ENCODE measurements at regions not wholly inside any gene's neighbourhood (a gene's known extent, or its start where the extent isn't known, plus 50 kb on each side); places are given as distances from the start of the nearest gene placed in this dataset.

GRCh38 chr2:144253743-144254142, 266.2 kb downstream of the ZEB2 start:
- Histone ChIP-seq H3K9me3 (replicated peaks; ENCODE audit: control insufficient read depth, insufficient read depth, low read depth, low read length) (peaks cover 17% of the 10 kb centered on the region), H3K4me3 (no peak overlapping the region), H3K9me1 (ENCODE audit: control insufficient read depth, insufficient read depth, low read length) (no peaks in the 10 kb centered on the region), H3K4me1 (replicated peaks in 1 of 2; ENCODE audit: control insufficient read depth in 2 of 2, insufficient read depth in 2 of 2, low read length in 2 of 2) (no peaks in the 10 kb centered on the region), H3K9ac (ENCODE audit: insufficient read depth in 1 of 2, low read depth in 2 of 2, low read length in 2 of 2) (no peak overlapping the region), H3K27ac (ENCODE audit: extremely low read depth, low read depth, low read length) (no peak overlapping the region), H4K20me1 (replicated peaks; ENCODE audit: control insufficient read depth, insufficient read depth, low read length) (no peaks in the 10 kb centered on the region), H3K36me3 (ENCODE audit: control insufficient read depth, insufficient read depth, low read length) (no peaks in the 10 kb centered on the region), H3K4me2 (ENCODE audit: insufficient read depth, low read length) (no peak overlapping the region), H3K27me3 (ENCODE audit: control insufficient read depth in 2 of 2, insufficient read depth in 2 of 2, low read length in 2 of 2) (no peaks in the 10 kb centered on the region), H2AFZ (ENCODE audit: low read depth, low read length) (no peak overlapping the region), H3K79me2 (ENCODE audit: control insufficient read depth, insufficient read depth, low read length) (no peaks in the 10 kb centered on the region)
- DNase-seq (ENCODE audit: extremely low read depth in 1 of 4, low spot score in 3 of 4) (no peak), FAIRE-seq (no peak), ATAC-seq (no peak)
- intact Hi-C loops (cut with micrococcal nuclease), result no loop called here
- POLR2A ChIA-PET, result no interaction called here
- in situ Hi-C loops (cut with MboI), result no loop called here
- CTCF ChIA-PET (ENCODE audit: low intra/inter-chr PET ratio), result no interaction called here
- 80% methylated on average over 4 of the region's 4 CpGs for WGBS (ENCODE audit: insufficient coverage, low coverage, missing lambda C conversion rate)
- BruUV-seq (replicated peaks), result no TSS peak
- TF ChIP-seq, protein P1, sequence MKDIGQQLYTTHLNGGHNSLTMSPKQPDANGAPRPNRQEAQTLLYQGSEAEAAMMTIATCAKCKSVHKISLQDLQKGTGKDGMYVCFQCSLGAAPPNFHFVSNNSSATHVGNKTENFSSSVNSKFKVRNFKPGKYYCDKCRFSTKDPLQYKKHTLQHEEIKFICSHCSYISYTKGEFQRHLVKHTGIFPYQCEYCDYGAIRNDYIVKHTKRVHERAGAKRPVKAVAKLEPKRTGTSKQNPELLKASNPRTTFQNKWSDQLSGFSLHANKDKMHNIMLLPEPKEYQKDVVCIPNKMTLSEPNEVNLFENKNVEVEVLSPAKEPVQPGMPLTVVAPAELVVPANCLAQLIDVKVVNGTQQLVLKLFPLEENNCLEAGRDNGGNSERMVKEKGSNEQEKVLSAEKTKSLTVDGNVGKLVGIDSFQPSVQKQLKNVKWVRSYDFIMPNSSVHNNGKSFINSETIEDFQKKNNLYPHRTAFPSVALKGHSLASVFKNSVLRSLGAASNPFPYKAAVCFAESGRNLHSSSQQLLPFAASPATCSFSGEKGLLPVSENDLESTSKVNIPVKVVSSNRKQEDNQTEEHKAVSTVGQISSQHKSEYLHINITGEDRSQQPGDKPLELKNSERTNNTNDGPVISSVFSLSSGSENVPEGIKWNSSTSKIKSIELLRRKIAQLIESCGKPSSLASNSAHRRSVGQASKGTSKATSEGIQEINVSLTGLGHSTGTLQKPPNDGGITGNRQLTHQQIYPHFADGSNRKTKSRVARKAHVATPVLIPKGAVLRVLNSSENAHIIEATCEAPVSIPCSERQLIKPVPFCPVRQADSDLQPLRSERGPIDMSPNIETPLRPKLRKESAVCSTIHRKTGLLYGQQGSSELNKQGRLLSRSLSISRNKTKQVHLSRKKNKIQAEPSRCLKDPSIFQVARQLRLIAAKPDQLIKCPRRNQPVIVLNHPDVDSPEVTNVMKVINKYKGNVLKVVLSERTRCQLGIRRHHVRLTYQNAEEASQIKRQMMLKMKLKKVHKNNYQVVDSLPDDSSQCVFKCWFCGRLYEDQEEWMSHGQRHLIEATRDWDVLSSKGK (CRISPR knock-in tag; IDR thresholded peaks at IDR 0.05), result no peak
- no peak for TF ChIP-seq ZNF140 (CRISPR knock-in tag; IDR thresholded peaks at IDR 0.05)
- no peak for TF ChIP-seq NR2C1 (IDR thresholded peaks at IDR 0.05)
- no peak for TF ChIP-seq NR2C1 (tag; IDR thresholded peaks at IDR 0.05)
- no peak for TF ChIP-seq GATAD2B (IDR thresholded peaks at IDR 0.05; ENCODE audit: borderline replicate concordance)
- TF ChIP-seq MAFK (IDR thresholded peaks at IDR 0.05; ENCODE audit: low read length), result no peak
- no peak for TF ChIP-seq PHF8 (IDR thresholded peaks at IDR 0.05; ENCODE audit: borderline replicate concordance, low read length)
- no peak for TF ChIP-seq ARID1B (IDR thresholded peaks at IDR 0.05)
- no peak for TF ChIP-seq KDM2B (CRISPR knock-in tag; IDR thresholded peaks at IDR 0.05)
- TF ChIP-seq ZFP36 (IDR thresholded peaks at IDR 0.05; ENCODE audit: low read depth, low read length, partially characterized antibody), result peak; percentile 73
- TF ChIP-seq BMI1 (IDR thresholded peaks at IDR 0.05; ENCODE audit: low read length), result no peak
- TF ChIP-seq ADNP (tag; IDR thresholded peaks at IDR 0.05), result no peak
- TF ChIP-seq, protein P2, sequence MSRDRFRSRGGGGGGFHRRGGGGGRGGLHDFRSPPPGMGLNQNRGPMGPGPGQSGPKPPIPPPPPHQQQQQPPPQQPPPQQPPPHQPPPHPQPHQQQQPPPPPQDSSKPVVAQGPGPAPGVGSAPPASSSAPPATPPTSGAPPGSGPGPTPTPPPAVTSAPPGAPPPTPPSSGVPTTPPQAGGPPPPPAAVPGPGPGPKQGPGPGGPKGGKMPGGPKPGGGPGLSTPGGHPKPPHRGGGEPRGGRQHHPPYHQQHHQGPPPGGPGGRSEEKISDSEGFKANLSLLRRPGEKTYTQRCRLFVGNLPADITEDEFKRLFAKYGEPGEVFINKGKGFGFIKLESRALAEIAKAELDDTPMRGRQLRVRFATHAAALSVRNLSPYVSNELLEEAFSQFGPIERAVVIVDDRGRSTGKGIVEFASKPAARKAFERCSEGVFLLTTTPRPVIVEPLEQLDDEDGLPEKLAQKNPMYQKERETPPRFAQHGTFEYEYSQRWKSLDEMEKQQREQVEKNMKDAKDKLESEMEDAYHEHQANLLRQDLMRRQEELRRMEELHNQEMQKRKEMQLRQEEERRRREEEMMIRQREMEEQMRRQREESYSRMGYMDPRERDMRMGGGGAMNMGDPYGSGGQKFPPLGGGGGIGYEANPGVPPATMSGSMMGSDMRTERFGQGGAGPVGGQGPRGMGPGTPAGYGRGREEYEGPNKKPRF (IDR thresholded peaks at IDR 0.05; ENCODE audit: low read depth, low read length), result no peak
- TF ChIP-seq RFX7 (CRISPR knock-in tag; IDR thresholded peaks at IDR 0.05), result no peak
- TF ChIP-seq, protein P3, sequence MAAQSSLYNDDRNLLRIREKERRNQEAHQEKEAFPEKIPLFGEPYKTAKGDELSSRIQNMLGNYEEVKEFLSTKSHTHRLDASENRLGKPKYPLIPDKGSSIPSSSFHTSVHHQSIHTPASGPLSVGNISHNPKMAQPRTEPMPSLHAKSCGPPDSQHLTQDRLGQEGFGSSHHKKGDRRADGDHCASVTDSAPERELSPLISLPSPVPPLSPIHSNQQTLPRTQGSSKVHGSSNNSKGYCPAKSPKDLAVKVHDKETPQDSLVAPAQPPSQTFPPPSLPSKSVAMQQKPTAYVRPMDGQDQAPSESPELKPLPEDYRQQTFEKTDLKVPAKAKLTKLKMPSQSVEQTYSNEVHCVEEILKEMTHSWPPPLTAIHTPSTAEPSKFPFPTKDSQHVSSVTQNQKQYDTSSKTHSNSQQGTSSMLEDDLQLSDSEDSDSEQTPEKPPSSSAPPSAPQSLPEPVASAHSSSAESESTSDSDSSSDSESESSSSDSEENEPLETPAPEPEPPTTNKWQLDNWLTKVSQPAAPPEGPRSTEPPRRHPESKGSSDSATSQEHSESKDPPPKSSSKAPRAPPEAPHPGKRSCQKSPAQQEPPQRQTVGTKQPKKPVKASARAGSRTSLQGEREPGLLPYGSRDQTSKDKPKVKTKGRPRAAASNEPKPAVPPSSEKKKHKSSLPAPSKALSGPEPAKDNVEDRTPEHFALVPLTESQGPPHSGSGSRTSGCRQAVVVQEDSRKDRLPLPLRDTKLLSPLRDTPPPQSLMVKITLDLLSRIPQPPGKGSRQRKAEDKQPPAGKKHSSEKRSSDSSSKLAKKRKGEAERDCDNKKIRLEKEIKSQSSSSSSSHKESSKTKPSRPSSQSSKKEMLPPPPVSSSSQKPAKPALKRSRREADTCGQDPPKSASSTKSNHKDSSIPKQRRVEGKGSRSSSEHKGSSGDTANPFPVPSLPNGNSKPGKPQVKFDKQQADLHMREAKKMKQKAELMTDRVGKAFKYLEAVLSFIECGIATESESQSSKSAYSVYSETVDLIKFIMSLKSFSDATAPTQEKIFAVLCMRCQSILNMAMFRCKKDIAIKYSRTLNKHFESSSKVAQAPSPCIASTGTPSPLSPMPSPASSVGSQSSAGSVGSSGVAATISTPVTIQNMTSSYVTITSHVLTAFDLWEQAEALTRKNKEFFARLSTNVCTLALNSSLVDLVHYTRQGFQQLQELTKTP (IDR thresholded peaks at IDR 0.05; ENCODE audit: low read depth in 1 of 2, partially characterized antibody in 2 of 2), result no peak
